Keratinocyte (primary cell): ENCODE measurements at regions not wholly inside any gene's neighbourhood (a gene's known extent, or its start where the extent isn't known, plus 50 kb on each side); places are given as distances from the start of the nearest gene placed in this dataset.

ENCODE experiments used
- CTCF ChIP-seq, 3 experiments: IDR thresholded peaks in 1 of 3; conservative IDR thresholded peaks in 1 of 3; optimal IDR thresholded peaks in 1 of 3; 2 replicates in 2 of 3; 3 replicates in 1 of 3; pipeline versions ENCODE3 to v1.5.1; 2011; ENCODE audit warnings: low read length in 3 of 3, mild to moderate bottlenecking in 3 of 3, moderate library complexity in 2 of 3, control low read depth in 1 of 3, inconsistent platforms in 1 of 3; ENCODE audit not compliant: insufficient read depth in 2 of 3; ENCODE audit errors: extremely low read depth in 1 of 3
- EZH2 ChIP-seq: IDR thresholded peaks from one replicate; pipeline ENCODE4 v1.6.1; 2012; ENCODE audit warnings: inconsistent platforms, mild to moderate bottlenecking, low read length, moderate library complexity

- no peak for TF ChIP-seq CTCF (optimal IDR thresholded peaks at IDR 0.05 in 1 of 3, IDR thresholded peaks at IDR 0.05 in 1 of 3, conservative IDR thresholded peaks at IDR 0.05 in 1 of 3; ENCODE audit: extremely low read depth in 1 of 3, insufficient read depth in 2 of 3, low read length in 3 of 3)
- TF ChIP-seq EZH2: no peak
These were observed 182.9 kb downstream of the TTC6 start for GRCh38 chr14:37778135-37778943.
